ENCODE measurements at regions not wholly inside any gene's neighbourhood (a gene's known extent, or its start where the extent isn't known, plus 50 kb on each side); places are given as distances from the start of the nearest gene placed in this dataset.

DNA sequence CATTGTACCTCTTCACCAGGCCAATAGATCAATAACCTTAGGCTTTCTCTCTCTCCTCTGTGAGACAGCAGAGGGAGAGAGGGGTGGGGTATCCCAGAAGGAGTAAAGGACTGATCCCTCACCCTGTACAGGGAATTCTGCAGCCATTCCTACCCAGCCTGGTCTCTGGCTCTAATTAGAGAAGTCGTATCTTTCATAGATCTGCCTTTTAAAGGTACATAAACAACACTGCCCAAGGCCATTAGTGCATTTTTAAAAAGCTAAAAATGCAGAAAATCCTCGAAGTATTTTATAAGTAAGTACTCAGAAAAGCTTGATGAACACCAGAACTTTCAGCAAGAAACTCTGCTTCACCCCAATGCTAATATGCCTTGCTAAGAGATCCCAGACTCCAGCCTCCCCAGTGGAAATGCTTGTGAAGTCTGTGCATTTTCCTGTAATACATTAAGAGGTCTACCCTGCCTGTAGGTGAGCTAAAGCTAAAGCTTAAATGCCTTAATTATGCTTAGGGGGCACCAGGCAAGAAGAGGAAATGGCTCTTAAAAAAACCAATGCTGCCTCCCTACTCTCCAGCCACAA lies 200.0 kb upstream of the ANKRD55 start:
- no peak overlapping the region for H3K4me2 ChIP-seq (replicated peaks; ENCODE audit: extremely low read depth, low read length, poor library complexity, severe bottlenecking)
- no peak for DNase-seq
- H3K4me3 ChIP-seq (replicated peaks in 1 of 3; ENCODE audit: low read depth in 2 of 3, low read length in 3 of 3) = no peak overlapping the region
- Mint-ChIP-seq H3K36me3 (no peaks in the 10 kb centered on the region), H3K27ac (no peak overlapping the region), H3K4me1 (peaks cover 19% of the 10 kb centered on the region), H3K9me3 (peaks cover 0 to 9% (median 4%) of the 10 kb centered on the region in 7 donors), H3K4me3 (no peak overlapping the region), H3K27me3 (ENCODE audit: low read depth in 3 of 3) (peaks cover 0 to 2% (median 0%) of the 10 kb centered on the region in 3 donors)
- intact Hi-C loops (cut with micrococcal nuclease) = no loop called here
- H2AFZ ChIP-seq (ENCODE audit: insufficient read depth, low read depth, low read length, poor library complexity, severe bottlenecking) = no peak overlapping the region
- peaks cover 0 to 4% of the 10 kb centered on the region in 2 donors for H3K9me3 ChIP-seq (replicated peaks in 1 of 2; ENCODE audit: control insufficient read depth in 1 of 2, insufficient read depth in 1 of 2, low read length in 2 of 2)
- H3K36me3 ChIP-seq (replicated peaks in 1 of 2; ENCODE audit: control insufficient read depth in 1 of 2, insufficient read depth in 2 of 2, low read length in 2 of 2) = no peaks in the 10 kb centered on the region
- H4K20me1 ChIP-seq (ENCODE audit: insufficient read depth, low read length) = no peaks in the 10 kb centered on the region
- no peaks in the 10 kb centered on the region for H3K79me2 ChIP-seq (ENCODE audit: insufficient read depth, low read length)
- no peaks in the 10 kb centered on the region for H3K27me3 ChIP-seq (ENCODE audit: control insufficient read depth in 2 of 2, insufficient read depth in 2 of 2, low read length in 2 of 2)
- H3K4me1 ChIP-seq (ENCODE audit: control insufficient read depth in 1 of 2, insufficient read depth in 2 of 2, low read length in 2 of 2) = peaks cover 8 to 10% of the 10 kb centered on the region in 2 donors
- TF ChIP-seq, protein P1, sequence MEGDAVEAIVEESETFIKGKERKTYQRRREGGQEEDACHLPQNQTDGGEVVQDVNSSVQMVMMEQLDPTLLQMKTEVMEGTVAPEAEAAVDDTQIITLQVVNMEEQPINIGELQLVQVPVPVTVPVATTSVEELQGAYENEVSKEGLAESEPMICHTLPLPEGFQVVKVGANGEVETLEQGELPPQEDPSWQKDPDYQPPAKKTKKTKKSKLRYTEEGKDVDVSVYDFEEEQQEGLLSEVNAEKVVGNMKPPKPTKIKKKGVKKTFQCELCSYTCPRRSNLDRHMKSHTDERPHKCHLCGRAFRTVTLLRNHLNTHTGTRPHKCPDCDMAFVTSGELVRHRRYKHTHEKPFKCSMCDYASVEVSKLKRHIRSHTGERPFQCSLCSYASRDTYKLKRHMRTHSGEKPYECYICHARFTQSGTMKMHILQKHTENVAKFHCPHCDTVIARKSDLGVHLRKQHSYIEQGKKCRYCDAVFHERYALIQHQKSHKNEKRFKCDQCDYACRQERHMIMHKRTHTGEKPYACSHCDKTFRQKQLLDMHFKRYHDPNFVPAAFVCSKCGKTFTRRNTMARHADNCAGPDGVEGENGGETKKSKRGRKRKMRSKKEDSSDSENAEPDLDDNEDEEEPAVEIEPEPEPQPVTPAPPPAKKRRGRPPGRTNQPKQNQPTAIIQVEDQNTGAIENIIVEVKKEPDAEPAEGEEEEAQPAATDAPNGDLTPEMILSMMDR (IDR thresholded peaks at IDR 0.05) = no peak
- H3K27ac ChIP-seq (ENCODE audit: low read depth in 1 of 2, low read length in 2 of 2) = no peak overlapping the region
- no CpG with 5 or more reads among the region's 2 CpGs for WGBS (ENCODE audit: insufficient coverage)
- H3K9ac ChIP-seq (ENCODE audit: insufficient read depth, low read length, poor library complexity, severe bottlenecking) = no peak overlapping the region

DNA sequence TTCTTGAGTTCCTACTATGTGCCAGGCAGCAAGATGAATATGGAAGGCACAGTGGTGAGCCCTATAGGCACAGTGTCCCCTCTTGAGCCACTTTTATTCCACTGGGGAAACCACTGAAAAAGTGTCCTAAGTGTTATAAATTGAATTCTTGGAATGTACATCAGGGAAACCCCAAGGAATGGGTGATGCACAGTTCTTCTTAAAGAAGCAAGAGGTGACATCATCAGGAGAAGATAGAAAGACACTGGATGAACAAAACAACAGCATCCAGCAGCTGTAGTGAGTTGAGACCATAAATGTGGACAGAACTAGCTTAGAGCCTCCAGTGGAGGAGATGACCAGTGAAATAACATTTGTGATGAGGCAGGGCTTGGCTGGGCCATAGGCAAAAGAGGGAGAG lies 199.2 kb upstream of the ANKRD55 start:
- TF ChIP-seq, protein P1 (IDR thresholded peaks at IDR 0.05) = no peak
- intact Hi-C loops (cut with micrococcal nuclease) = no loop called here
- no peak overlapping the region for H2AFZ ChIP-seq (ENCODE audit: insufficient read depth, low read depth, low read length, poor library complexity, severe bottlenecking)
- H3K4me1 ChIP-seq (ENCODE audit: control insufficient read depth in 1 of 2, insufficient read depth in 2 of 2, low read length in 2 of 2) = peaks cover 8 to 10% of the 10 kb centered on the region in 2 donors
- no peaks in the 10 kb centered on the region for H3K36me3 ChIP-seq (replicated peaks in 1 of 2; ENCODE audit: control insufficient read depth in 1 of 2, insufficient read depth in 2 of 2, low read length in 2 of 2)
- H3K4me2 ChIP-seq (replicated peaks; ENCODE audit: extremely low read depth, low read length, poor library complexity, severe bottlenecking) = no peak overlapping the region
- no peaks in the 10 kb centered on the region for H3K27me3 ChIP-seq (ENCODE audit: control insufficient read depth in 2 of 2, insufficient read depth in 2 of 2, low read length in 2 of 2)
- H3K27ac ChIP-seq (ENCODE audit: low read depth in 1 of 2, low read length in 2 of 2) = no peak overlapping the region
- peaks cover 0 to 9% (median 4%) of the 10 kb centered on the region in 7 donors for H3K9me3 Mint-ChIP-seq
- peaks cover 0 to 2% (median 0%) of the 10 kb centered on the region in 3 donors for H3K27me3 Mint-ChIP-seq (ENCODE audit: low read depth in 3 of 3)
- H3K4me3 ChIP-seq (replicated peaks in 1 of 3; ENCODE audit: low read depth in 2 of 3, low read length in 3 of 3) = no peak overlapping the region
- no peak for DNase-seq
- peak overlapping the region in 1 of 7 donors; percentile 43 for H3K27ac Mint-ChIP-seq
- H3K9ac ChIP-seq (ENCODE audit: insufficient read depth, low read length, poor library complexity, severe bottlenecking) = no peak overlapping the region
- H3K79me2 ChIP-seq (ENCODE audit: insufficient read depth, low read length) = no peaks in the 10 kb centered on the region
- no peaks in the 10 kb centered on the region for H4K20me1 ChIP-seq (ENCODE audit: insufficient read depth, low read length)
- peaks cover 0 to 4% of the 10 kb centered on the region in 2 donors for H3K9me3 ChIP-seq (replicated peaks in 1 of 2; ENCODE audit: control insufficient read depth in 1 of 2, insufficient read depth in 1 of 2, low read length in 2 of 2)
- peaks cover 19% of the 10 kb centered on the region for H3K4me1 Mint-ChIP-seq
- H3K36me3 Mint-ChIP-seq = no peaks in the 10 kb centered on the region
- H3K4me3 Mint-ChIP-seq = no peak overlapping the region
